ENCODE measurements at regions not wholly inside any gene's neighbourhood (a gene's known extent, or its start where the extent isn't known, plus 50 kb on each side); places are given as distances from the start of the nearest gene placed in this dataset.

DNA sequence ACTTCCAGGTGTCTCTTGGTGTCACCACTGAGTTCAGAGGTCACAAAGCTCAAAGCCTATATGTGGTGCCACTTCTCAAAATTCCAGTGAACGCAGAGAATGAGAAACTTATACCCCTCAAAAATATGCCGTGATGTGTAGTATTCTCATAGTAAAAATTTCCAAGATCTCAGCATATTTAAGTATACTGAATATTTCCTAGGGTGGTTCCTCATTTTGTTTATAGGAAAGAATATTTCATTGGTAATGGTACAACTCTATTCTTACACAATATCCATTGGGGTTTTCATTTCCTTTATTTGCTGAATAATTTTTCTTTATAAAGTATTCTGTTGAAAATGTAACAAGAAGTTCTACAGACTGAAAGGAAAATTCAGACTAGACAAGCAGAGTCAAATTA, 58.9 kb upstream of the ADO start:
- no peak overlapping the region for H3K4me3 ChIP-seq (ENCODE audit: low read depth, low read length)
- TF ChIP-seq, protein P1, sequence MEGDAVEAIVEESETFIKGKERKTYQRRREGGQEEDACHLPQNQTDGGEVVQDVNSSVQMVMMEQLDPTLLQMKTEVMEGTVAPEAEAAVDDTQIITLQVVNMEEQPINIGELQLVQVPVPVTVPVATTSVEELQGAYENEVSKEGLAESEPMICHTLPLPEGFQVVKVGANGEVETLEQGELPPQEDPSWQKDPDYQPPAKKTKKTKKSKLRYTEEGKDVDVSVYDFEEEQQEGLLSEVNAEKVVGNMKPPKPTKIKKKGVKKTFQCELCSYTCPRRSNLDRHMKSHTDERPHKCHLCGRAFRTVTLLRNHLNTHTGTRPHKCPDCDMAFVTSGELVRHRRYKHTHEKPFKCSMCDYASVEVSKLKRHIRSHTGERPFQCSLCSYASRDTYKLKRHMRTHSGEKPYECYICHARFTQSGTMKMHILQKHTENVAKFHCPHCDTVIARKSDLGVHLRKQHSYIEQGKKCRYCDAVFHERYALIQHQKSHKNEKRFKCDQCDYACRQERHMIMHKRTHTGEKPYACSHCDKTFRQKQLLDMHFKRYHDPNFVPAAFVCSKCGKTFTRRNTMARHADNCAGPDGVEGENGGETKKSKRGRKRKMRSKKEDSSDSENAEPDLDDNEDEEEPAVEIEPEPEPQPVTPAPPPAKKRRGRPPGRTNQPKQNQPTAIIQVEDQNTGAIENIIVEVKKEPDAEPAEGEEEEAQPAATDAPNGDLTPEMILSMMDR (IDR thresholded peaks at IDR 0.05; ENCODE audit: low read depth, low read length): no peak

DNA sequence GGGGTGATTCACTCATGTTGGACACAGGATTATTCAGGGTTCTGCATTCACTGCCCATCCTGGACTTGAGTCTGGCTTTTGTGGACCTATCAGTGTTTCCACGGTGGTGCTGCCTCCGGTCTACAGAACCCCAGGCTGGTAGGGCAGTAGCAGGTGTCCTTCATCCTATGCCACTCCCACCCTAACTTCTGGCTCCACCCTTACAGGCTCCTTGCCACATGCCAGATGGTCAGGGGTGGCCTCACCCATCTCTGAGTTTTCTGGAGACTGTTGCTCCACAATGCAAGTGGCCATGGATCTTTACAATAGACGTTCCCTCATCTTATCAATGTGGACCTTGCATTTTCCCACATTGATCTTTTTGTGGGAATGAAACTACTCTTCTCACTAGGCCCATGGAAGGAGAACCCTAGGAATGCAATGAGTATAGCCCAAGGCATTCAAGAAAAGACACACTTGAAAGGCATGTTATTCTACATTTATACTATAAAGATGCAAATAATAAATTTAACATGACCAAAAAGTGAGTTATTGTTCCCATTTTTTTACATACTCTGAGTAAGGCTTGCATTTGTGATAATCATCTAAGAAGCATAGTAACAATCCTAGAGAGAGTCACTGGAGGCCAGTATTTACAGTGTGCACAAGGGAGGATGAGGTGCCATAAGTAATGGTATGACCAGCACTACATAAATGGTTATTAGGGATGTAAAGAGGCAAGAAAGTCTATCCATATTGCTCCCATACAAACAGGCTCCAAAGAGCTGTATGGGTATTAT, 57.4 kb upstream of the ADO start:
- H3K4me3 ChIP-seq (ENCODE audit: low read depth, low read length): no peak overlapping the region
- TF ChIP-seq, protein P1 (IDR thresholded peaks at IDR 0.05; ENCODE audit: low read depth, low read length): no peak

DNA sequence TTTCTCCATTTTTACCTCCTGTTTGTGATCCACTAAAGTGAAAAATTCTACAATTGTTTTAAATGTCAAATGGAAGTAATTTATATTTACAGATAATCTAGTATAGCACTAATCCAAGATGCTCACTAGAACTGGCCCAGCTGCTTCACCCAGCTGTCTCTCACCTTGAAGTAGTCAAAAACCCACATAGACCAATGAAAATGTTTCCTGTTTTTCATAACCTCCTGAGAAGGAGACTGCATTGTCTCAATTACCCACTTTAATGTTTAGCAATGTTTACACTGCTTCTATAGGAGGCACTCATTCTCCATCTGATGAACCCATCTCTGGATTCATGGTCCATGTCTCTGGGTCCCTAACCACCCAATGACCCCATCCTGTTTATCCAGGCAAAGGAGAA, 56.1 kb upstream of the ADO start:
- TF ChIP-seq, protein P1 (IDR thresholded peaks at IDR 0.05; ENCODE audit: low read depth, low read length): no peak
- H3K4me3 ChIP-seq (ENCODE audit: low read depth, low read length): no peak overlapping the region

DNA sequence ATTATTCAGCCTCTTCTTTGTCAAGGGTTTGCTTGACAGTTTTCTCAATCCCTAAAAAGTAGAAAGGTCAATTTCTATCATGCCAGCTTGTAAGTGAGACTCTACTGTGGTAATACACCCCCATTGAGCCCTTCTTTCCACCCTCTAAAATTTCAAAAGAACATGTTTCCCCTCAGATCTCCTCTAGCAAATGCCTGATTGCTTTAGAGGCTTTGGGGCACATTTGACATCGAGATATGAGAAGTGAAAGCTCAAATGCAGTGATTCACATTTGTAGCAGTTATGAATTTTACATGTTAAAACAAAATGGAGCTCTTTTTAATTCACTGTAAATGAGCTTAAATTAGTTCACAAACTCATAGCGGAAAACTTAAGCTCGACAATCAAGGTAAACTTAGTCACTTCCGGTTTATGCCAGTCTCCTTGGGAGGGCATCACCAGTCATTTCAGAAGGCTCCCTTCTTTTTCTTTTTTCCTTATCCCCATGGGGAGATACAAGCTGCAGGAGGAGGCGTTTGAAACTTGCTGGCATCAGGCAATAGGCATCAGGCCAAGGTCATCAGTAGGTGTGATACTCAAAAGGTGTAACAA, 55.3 kb upstream of the ADO start:
- TF ChIP-seq, protein P1 (IDR thresholded peaks at IDR 0.05; ENCODE audit: low read depth, low read length): no peak

More for the DNA sequence above, 55.3 kb upstream of the ADO start:
- H3K4me3 ChIP-seq (ENCODE audit: low read depth, low read length): no peak overlapping the region

Measured in WI38 (cell line).